HG02840 (cell line): ENCODE measurements at regions not wholly inside any gene's neighbourhood (a gene's known extent, or its start where the extent isn't known, plus 50 kb on each side); places are given as distances from the start of the nearest gene placed in this dataset.

Source experiments
- ATAC-seq: cut with Tn5 transposase; IDR thresholded peaks from one replicate; pipeline ENCODE4 v1.9.1; 2021; ENCODE audit warnings: mild to moderate bottlenecking, moderate library complexity, moderate number of reproducible peaks; ENCODE audit not compliant: unreplicated experiment, low FRiP score

DNA sequence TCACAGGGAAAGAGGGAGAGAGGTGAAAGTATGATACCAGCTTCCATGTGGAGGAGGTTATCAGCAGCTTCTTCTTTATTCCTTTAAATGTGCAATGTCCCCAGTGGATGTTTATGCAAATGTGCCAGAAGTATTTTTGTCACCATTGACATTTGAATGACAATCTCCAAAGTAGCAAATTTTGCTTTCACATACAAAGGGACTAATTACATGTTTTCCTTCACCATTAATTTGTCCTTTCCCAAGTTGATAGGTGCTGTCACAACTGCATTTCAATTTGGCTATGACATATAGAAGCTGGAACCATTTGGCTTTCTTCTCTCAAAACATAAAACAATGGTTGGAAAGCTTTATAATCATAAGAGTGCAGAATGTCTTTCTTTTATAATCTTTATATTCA is 469.0 kb upstream of the NWD2 start:
- ATAC-seq = no peak

- ATAC-seq = no peak
Observed at GRCh38 chr4:36779601-36780000, 464.9 kb upstream of the NWD2 start.

GRCh38 chr4:36785973-36786372 is 458.6 kb upstream of the NWD2 start:
- ATAC-seq = no peak

GRCh38 chr4:36786519-36786918 is 458.0 kb upstream of the NWD2 start:
- no peak for ATAC-seq

DNA sequence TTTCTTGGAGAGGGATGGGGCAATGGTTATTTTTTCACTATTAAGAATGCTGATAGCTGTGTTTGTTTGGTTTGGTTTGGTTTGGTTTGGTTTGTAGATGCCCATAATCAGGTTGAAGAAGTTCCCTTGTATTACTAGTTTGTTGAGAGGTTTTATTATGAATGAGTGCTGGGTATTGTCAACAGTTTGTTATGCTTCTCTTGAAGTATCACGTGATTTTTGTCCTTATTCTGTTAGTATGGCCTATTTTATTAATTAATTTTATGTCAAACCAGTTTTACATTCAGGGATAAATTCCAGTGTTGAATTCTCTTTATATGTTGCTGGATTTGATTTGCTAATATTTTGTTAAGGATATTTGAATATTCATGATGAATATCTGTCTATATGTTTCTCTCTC is 449.8 kb upstream of the NWD2 start:
- ATAC-seq = no peak

DNA sequence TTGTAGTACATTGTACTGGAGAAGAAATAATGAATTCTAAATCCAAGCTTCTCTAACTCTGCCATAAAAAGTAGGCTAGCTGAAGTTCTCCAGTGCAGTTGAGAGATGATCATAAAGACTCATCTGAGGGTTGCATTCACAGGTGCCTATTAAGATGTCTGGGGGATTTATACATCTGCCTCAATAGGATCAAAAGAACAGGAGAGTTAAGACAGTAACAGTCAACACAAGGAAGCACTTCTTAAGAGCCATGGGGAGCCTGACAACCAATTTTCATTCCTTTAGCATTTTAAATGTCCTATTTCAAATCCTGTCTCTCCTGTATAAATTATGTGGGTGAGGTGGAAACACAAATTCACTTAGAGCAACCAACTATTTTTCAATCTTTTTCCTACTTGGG is 432.4 kb upstream of the NWD2 start:
- no peak for ATAC-seq

GRCh38 chr4:36815536-36815935 is 429.0 kb upstream of the NWD2 start:
- no peak for ATAC-seq

- ATAC-seq = no peak
Observed at GRCh38 chr4:36823199-36823967, 421.2 kb upstream of the NWD2 start.

DNA sequence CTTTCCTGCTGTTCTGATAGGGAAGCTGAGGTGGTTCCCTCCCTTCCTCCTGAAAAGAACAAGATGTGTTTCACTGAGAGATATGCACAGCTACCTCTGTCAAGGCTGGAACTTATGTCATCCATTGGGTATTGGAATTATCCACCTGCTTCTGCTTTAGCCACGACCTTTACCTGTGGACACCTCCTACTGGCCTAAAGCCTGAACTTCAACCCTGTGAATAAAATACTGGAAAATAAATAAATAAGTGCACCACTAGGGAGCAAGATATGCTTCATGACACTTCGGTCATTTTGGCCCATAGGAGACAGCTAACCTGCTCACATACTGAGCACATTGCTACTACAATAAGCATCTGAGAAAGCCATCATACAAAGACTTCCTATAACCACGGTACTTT is 419.9 kb upstream of the NWD2 start:
- ATAC-seq = no peak

- no peak for ATAC-seq
Observed at GRCh38 chr4:36835246-36835645, 409.3 kb upstream of the NWD2 start.

DNA sequence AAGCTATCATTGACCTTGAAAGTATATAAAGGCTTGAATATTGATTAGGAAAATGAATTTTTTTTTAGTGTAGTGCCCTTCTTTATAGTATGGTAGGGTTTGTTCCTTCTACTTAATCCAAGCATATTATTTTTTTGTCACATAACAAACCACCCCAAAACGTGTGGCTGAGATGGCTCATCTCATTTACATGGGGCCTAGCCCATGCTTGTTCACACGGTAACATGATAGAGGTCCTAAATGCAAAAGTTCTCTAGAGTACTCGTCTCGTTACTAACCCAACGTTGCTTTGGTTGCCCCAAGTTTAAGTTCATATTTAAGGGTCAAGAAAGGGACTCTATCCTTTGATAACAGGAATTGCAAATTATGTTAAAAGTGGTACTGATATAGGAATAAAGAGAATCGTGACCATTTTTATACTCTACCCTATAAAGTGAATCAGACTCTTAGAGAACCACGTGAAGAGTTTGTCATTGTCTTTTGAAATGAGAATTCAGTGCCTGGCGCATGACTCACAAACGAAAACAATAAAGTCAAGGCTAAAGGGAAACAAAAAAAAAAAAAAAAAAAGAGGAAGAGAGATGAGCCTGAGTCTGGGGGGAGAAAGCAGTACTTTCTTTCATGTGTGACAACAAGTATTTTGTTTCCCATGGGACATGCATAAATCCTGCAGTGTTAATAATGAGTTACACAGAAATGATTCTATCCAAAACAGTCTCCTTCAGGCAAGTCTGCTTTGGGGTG is 402.8 kb upstream of the NWD2 start:
- no peak for ATAC-seq

DNA sequence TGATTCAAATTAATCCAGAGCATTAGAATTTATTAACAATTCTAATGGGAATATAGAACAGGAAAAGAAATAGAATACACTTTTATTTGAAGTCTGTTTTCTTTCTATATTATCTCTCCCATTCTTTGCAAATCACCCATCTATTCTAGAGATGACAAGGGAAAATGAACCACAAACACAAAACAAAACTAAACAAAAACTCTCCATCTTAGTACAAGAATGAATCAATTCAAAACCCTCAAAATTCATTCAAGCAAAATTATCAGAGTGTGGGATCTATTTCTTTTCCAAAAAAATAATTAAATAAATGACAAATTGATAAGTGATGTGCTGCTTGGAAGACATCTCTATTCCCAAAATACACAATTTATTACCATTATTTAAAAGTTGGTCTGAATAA is 400.1 kb upstream of the NWD2 start:
- no peak for ATAC-seq

GRCh38 chr4:36852856-36853255 is 391.7 kb upstream of the NWD2 start:
- no peak for ATAC-seq

DNA sequence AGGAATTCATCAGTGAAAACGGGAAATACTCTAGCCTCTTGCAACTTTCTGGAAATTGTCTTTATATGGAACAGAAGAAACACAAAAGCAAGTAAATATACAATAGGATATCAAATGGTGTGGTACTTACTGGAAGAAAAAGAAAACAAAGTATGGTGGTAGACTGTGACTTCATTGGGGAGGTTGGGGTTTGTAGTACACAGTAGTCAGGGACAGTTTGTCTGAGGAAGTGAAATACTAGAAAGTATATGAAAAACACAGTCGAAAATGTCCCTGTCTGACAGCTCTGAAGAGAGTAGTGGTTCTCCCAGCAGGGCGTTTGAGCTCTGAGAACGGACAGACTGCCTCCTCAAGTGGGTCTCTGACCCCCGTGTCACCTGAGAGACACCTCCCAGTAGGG is 390.0 kb upstream of the NWD2 start:
- no peak for ATAC-seq

GRCh38 chr4:36863601-36864000 is 380.9 kb upstream of the NWD2 start:
- no peak for ATAC-seq

DNA sequence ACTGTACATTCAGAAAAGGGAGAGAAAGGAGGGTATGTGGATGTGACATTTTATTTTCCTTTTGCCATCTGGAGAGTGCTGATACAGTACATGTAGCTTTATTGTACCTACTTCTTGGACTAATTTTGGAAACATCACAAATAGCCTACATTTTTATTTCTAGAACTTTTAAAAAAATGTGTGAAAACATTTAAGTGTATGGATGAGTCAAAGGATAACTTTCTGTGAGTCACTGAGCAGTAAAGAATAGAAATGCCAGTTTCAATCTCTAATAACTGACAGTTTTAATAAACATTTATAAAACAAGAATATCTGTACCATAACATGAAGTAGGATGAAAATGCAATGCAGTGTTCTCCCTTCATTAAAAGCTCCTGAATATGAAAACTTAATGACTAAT is 374.4 kb upstream of the NWD2 start:
- ATAC-seq = no peak

- ATAC-seq = no peak
Observed at GRCh38 chr4:36872679-36873078, 371.9 kb upstream of the NWD2 start.

DNA sequence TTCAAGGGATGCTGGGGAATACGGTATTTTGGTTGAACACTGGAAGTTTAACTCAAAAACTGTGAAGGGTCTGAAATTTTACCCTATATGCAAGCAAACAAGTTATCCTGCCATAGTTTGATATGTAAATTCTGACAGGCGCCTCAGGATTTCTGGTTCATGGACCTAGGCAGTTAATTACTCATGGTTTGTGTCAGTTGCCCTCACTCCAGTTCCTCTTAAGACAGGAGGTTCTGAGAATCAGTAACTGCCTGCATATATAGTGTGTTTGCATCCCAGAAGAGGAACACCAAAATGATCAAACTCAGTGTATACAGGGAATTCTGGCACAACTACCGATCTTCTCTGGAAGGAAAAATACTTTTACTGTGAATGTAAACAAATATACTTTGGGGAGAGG is 360.4 kb upstream of the NWD2 start:
- no peak for ATAC-seq

DNA sequence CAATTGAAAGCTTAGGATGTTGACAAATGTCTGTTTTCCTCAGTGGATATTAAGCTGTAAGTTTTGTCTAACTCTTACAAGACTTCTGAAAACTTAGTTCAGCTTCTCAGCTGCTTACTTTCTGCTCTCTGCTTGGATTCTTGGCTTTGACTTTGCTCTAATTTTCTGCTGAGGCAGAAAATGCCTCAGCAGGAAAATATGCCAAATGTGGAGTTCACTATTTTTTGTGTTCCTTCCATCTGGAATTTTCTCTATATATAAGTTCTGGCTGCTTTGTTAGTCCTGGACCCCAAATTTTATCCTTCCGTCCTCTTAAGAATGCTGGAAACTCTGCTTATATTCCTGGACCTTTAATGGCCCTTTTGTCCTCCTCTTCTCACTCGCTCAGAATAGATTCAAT is 352.6 kb upstream of the NWD2 start:
- no peak for ATAC-seq

DNA sequence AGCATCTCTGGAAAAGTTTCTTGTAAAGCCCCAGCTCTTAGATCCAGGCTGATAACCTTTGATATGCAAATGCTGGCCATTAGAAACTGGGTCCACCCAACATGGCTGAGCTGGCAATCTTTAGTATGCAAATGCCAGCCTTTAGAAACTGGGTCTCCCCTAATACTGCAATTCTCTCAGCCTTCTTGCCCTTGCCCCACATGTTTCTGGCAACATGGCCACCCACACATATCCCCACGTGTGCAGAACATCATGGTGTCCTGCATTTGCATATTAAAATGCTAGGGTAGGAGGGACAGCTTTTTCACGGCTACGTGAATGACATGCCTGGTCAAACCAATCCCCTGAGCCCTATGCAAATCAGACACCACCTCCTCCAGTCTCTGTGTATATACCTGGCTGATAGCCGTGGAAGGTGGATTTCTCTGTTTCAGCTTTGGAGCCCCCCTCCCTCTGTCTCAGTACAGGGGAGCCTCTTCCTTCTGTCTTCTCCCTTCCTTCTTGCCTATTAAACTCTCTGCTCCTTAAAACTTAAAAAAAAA is 344.0 kb upstream of the NWD2 start:
- no peak for ATAC-seq

GRCh38 chr4:36904823-36905222 is 339.7 kb upstream of the NWD2 start:
- ATAC-seq = no peak

- no peak for ATAC-seq
Observed at GRCh38 chr4:36914106-36914505, 330.4 kb upstream of the NWD2 start.
